Liver (tissue), 3 donors: ENCODE measurements at regions not wholly inside any gene's neighbourhood (a gene's known extent, or its start where the extent isn't known, plus 50 kb on each side); places are given as distances from the start of the nearest gene placed in this dataset.

Experiments used
- CTCF ChIP-seq: fragments of 150-350 bp; IDR thresholded peaks from 2 replicates; pipeline ENCODE4 v1.5.1; 2017; ENCODE audit warnings: improper control_type of control experiment, low read depth, low read length; ENCODE audit not compliant: missing input control
- GABPA ChIP-seq, 2 donors: IDR thresholded peaks in 1 of 2; conservative IDR thresholded peaks in 1 of 2; 2 replicates each; pipeline ENCODE4 v1.6.1; 2016; ENCODE audit warnings: antibody characterized with exemption in 2 of 2, mild to moderate bottlenecking in 1 of 2, moderate library complexity in 1 of 2
- MAX ChIP-seq: IDR thresholded peaks from 2 replicates; pipeline ENCODE4 v1.6.1; 2016; ENCODE audit warnings: antibody characterized with exemption
- RAD21 ChIP-seq, 2 donors: IDR thresholded peaks; 2 replicates each; pipeline ENCODE4 v1.6.1; 2016; ENCODE audit warnings: antibody characterized with exemption in 2 of 2, mild to moderate bottlenecking in 2 of 2
- donor health status: healthy.
- donor health status: healthy.

GRCh38 chr21:19914028-19914427, 1084.2 kb upstream of the NCAM2 start:
- TF ChIP-seq GABPA (IDR thresholded peaks at IDR 0.05 in 1 of 2, conservative IDR thresholded peaks at IDR 0.05 in 1 of 2) = no peak
- TF ChIP-seq CTCF = no peak
- TF ChIP-seq MAX = no peak
- TF ChIP-seq RAD21 (IDR thresholded peaks at IDR 0.05) = no peak
